ENCODE measurements at regions not wholly inside any gene's neighbourhood (a gene's known extent, or its start where the extent isn't known, plus 50 kb on each side); places are given as distances from the start of the nearest gene placed in this dataset.

DNA sequence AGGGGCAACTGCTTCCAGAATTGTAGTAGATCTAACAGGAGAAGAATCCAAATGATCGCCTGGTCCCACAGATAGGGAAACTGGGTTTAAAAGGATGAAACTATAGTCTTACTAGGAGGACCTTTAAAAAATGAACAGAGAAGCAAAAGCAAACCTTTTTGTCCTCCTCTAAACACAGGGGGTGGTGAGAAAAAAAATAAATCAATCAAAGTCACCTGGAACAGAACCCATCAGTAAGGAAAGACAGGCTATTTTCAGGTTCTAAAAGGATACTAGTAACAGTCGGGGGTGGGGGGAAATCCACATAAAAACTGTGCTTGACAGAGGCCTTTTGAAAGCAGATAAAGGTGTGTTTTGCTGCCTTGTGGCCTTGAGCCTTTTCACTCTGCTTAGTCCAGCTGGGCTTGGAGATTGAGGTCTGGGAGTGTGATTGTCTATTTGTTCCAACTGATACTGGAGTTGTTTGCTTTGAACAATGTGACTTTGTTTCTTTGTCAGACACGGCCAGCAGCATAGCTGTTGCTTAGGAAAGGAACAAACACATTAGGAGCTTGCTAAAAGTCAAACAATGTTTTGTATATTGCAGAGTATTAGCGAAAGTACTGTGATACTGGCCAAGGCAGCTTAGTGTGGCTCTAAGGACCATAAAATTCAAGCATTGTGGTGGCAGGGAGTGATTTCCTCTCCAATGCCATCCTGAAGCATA is 141.1 kb upstream of the IRF2BP2 start:
- Mint-ChIP-seq H3K4me3 (no peak overlapping the region), H3K27me3 (ENCODE audit: low read depth) (no peaks in the 10 kb centered on the region), H3K4me1 (ENCODE audit: low read depth) (peaks cover 5% of the 10 kb centered on the region), H3K27ac (no peak overlapping the region), H3K36me3 (ENCODE audit: low read depth) (no peaks in the 10 kb centered on the region), H3K9me3 (no peaks in the 10 kb centered on the region)

DNA sequence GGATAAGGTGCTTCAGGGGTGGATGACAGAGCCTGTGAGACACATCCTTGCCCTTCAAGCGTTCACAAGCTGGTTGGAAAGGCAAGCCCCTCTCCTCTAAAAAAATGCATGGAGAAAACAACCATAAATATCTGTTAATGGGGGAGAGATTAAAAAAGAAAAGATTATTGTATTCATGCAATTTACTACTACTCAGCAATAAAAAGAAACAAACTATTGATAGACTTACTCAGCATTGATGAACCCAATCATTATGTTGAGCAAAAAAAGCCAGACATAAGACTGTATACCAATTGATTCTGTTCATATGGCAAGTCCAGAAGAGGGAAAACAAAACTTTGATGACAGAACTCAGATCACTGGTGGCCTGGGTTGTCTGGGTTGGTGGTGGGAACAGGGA is 138.7 kb upstream of the IRF2BP2 start:
- no peaks in the 10 kb centered on the region for H3K36me3 Mint-ChIP-seq (ENCODE audit: low read depth)
- no peak overlapping the region for H3K4me3 Mint-ChIP-seq
- peaks cover 6% of the 10 kb centered on the region for H3K4me1 Mint-ChIP-seq (ENCODE audit: low read depth)
- no peaks in the 10 kb centered on the region for H3K9me3 Mint-ChIP-seq
- no peaks in the 10 kb centered on the region for H3K27me3 Mint-ChIP-seq (ENCODE audit: low read depth)
- H3K27ac Mint-ChIP-seq = no peak overlapping the region

DNA sequence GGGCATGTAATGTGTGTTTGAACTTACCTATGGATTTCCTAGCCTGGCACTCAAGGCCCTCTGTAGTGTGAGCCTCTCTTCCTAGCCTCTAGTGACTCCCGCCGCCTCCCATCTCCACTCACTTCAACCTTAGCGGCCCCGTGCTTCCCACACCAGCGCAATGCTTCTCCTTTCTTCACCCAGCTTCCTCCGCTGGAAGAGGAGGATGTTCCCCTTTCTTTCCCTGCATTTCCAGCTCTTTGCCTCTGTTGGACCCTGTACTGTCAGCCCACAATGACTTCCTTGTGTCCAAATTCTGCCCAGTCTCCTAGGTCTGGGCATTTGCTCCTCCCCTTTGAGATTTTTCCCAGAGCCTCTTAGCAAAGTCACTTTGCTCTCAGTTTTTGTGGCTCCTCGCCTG is 138.1 kb upstream of the IRF2BP2 start:
- Mint-ChIP-seq H3K36me3 (ENCODE audit: low read depth) (no peaks in the 10 kb centered on the region), H3K4me1 (ENCODE audit: low read depth) (peaks cover 6% of the 10 kb centered on the region), H3K4me3 (no peak overlapping the region), H3K27me3 (ENCODE audit: low read depth) (no peaks in the 10 kb centered on the region), H3K9me3 (no peaks in the 10 kb centered on the region), H3K27ac (no peak overlapping the region)

DNA sequence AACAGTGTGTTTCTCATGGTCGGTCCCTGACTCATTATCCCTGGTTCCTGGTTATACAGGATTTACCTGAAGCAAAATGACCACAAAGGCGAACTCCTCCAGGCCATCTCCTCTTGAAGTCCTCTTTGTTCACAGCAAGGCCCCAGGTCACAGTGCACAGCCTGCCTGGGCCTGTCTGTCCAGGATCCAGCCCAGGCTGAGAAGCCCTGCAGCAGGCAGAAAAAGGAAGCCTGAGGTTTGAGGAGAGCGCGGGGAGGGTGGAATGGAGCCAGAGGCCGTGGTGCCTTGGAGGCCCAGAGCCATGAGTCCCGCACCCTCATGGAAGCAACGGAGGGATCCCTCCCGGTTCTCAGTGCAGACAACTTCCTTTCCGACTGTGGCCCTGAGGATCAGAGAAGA is 136.8 kb upstream of the IRF2BP2 start:
- Mint-ChIP-seq H3K27me3 (ENCODE audit: low read depth) (no peaks in the 10 kb centered on the region), H3K4me3 (no peak overlapping the region)

DNA sequence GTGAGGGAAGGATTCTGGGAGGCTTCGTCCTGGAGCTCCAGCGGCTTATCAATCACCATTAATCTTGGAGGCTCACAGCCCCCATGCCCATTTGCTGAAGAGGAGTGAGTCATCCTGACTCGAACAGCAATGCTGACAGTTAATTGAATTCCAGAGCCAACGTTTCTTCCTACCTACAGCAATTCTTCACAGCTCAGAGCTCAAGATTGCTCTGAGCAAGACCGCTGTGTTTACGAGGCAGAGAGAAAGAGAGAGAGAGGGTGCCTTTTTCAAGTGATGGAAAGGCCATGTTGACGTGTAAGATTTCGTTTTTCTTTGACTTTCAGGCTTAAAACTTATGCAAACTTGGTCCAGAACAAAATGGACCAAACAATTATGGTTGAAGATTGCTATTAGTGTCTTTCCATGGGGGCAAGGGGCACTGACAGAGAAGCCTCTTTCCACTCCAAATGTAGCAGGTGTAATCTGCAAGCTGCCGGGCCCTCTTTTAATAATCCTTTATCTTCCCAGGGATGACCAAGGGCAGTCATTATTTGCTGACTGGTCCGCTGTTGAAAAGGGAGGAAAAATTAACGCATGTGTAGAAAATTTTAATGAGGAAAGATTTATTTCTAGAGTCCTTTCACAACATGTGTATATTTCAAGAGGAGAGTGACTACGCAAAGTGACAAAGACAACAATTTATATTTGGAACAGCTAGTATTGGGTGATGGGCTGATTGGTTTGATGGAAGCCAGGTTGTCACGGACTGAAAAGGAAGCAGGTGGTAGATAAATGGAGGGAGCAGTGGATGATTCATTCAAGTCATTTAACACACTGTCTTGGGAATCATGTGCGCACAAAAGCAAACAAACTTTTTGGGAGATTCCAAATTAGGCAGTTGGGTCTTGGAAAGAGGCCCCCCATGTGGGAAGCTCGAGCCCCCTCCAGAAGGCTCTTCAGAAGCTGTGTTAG is 136.1 kb upstream of the IRF2BP2 start:
- Mint-ChIP-seq H3K4me3 (no peak overlapping the region), H3K36me3 (ENCODE audit: low read depth) (no peaks in the 10 kb centered on the region), H3K27me3 (ENCODE audit: low read depth) (no peaks in the 10 kb centered on the region), H3K9me3 (no peaks in the 10 kb centered on the region), H3K4me1 (ENCODE audit: low read depth) (peaks cover 6% of the 10 kb centered on the region), H3K27ac (no peak overlapping the region)

More for the DNA sequence above, 136.8 kb upstream of the IRF2BP2 start:
- H3K36me3 Mint-ChIP-seq (ENCODE audit: low read depth) = no peaks in the 10 kb centered on the region
- peaks cover 6% of the 10 kb centered on the region for H3K4me1 Mint-ChIP-seq (ENCODE audit: low read depth)
- no peak overlapping the region for H3K27ac Mint-ChIP-seq
- no peaks in the 10 kb centered on the region for H3K9me3 Mint-ChIP-seq

DNA sequence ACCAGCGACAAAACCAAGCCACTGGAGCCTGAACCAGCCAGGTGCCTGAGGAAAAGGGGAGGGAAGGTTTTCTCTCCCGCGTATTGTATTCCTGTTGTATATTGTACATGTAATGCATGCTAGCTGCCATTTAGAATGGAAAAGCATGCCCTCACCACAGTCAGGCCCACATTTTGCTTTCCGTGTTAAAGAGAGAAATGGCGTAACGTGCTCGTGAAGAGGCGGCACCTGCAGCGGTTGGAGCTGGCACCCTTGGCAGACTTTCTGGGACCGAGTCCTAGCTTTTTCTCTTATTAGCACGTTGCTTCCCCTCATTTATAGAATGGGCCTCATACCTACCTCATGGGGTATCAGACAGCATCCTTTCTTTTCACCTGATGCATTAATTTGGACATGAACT is 135.3 kb upstream of the IRF2BP2 start:
- H3K4me1 Mint-ChIP-seq (ENCODE audit: low read depth) = peaks cover 6% of the 10 kb centered on the region
- no peak overlapping the region for H3K27ac Mint-ChIP-seq
- no peaks in the 10 kb centered on the region for H3K27me3 Mint-ChIP-seq (ENCODE audit: low read depth)
- no peaks in the 10 kb centered on the region for H3K36me3 Mint-ChIP-seq (ENCODE audit: low read depth)
- no peak overlapping the region for H3K4me3 Mint-ChIP-seq
- no peaks in the 10 kb centered on the region for H3K9me3 Mint-ChIP-seq

DNA sequence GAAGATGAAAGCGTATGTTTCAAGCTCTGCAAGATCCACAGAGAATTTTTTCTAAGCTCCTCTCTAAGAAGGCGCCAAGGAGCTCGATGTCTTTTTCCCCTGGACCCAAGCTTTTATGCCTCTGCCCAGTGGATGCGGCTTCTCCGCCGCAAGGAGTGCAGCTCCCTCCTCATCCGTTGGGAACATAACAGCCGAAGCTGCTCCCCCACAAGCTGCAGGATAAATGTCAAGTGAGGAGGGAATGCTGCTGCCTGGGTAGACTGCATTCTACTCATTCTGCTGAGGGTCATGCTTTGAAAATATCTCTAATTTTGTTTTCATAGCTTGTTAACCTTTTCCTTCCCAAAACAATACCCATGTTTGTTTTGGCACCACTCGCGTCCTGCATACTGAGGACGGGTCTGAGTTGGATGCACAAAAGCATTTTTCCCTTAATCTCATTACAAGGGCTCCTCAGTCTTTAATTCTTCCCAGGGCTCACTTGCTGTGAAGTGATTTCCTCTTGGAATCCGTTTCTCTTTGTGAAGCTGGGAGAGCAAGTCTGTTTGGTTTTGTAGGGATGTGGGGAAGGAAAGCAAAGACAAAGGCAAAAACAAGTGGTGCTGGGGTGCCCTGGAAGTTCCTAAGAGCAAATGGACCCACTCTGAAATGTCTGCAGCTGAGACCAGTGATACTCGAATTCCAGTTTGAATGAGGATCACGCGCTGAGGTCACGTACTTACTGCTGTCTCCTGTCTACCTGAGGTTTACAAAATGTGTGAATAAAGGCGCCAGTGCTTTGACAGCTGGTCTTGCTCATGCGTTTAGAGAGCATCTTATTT is 134.0 kb upstream of the IRF2BP2 start:
- peaks cover 4% of the 10 kb centered on the region for H3K4me1 Mint-ChIP-seq (ENCODE audit: low read depth)
- no peak overlapping the region for H3K4me3 Mint-ChIP-seq
- H3K9me3 Mint-ChIP-seq = no peaks in the 10 kb centered on the region
- H3K27me3 Mint-ChIP-seq (ENCODE audit: low read depth) = no peaks in the 10 kb centered on the region
- H3K27ac Mint-ChIP-seq = no peak overlapping the region
- no peaks in the 10 kb centered on the region for H3K36me3 Mint-ChIP-seq (ENCODE audit: low read depth)

DNA sequence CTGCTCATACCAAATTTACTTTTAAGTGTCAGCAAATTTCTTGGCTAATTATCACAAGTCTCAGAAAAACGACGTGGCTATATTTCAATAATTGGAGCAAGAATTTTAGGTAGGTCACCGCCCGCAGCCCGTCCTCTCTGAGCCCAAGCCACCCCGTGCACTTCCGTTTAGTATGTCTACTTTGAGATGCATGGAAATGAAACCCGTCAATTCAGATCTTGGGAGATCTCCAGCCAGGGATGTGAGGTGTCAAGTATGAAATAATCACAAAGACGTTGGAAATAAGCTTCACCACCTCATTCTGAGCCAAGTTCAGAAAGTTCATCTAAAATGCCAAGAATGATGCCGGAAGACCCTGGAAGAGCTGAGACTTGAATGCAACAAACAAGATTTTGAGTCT is 132.6 kb upstream of the IRF2BP2 start:
- H3K36me3 Mint-ChIP-seq (ENCODE audit: low read depth) = peaks cover 1% of the 10 kb centered on the region
- H3K4me1 Mint-ChIP-seq (ENCODE audit: low read depth) = peaks cover 6% of the 10 kb centered on the region
- H3K27me3 Mint-ChIP-seq (ENCODE audit: low read depth) = no peaks in the 10 kb centered on the region
- H3K4me3 Mint-ChIP-seq = no peak overlapping the region
- H3K27ac Mint-ChIP-seq = no peak overlapping the region
- H3K9me3 Mint-ChIP-seq = no peaks in the 10 kb centered on the region

DNA sequence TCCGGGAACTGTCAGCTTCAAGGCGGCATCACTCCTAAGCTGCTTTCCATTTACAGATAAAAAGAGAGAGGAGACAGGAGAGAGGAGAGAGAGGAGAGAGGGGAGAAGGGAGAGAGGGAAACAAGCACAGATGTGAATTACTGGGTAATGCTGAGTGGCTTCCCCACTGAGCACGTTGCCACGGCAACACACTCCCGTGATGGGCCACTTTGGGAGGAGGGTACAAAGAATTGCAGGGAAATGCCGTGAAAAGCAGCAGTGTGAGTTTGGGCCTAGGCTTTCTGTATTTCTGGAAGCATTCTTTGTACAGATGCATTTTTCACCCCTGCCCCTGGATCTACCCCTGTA is 128.0 kb upstream of the IRF2BP2 start:
- peaks cover 1% of the 10 kb centered on the region for H3K36me3 Mint-ChIP-seq (ENCODE audit: low read depth)
- H3K9me3 Mint-ChIP-seq = no peaks in the 10 kb centered on the region
- H3K4me3 Mint-ChIP-seq = no peak overlapping the region
- peaks cover 12% of the 10 kb centered on the region for H3K4me1 Mint-ChIP-seq (ENCODE audit: low read depth)
- no peaks in the 10 kb centered on the region for H3K27me3 Mint-ChIP-seq (ENCODE audit: low read depth)
- no peak overlapping the region for H3K27ac Mint-ChIP-seq

DNA sequence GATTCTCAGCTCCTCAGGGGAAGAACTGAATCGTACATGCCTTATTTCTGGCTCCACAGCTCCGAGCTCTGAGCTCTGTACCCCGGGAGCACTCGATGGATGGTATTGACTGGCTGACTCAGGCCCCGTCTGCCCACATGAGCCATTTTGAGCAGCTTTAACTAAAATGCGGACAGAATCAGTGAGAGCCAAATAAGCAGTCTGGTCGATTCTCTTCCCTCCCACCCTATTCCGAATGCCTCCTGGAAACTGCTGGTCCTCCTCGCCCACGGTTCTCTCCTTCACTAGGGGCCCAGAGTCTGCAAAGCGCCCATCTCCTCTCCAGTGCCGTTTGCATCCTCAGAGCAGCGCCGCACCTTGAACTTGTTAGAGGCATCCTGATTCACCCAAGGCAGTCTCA is 125.9 kb upstream of the IRF2BP2 start:
- Mint-ChIP-seq H3K4me1 (ENCODE audit: low read depth) (peaks cover 29% of the 10 kb centered on the region), H3K27ac (no peak overlapping the region), H3K36me3 (ENCODE audit: low read depth) (peaks cover 6% of the 10 kb centered on the region), H3K27me3 (ENCODE audit: low read depth) (no peaks in the 10 kb centered on the region), H3K9me3 (no peaks in the 10 kb centered on the region), H3K4me3 (no peak overlapping the region)

DNA sequence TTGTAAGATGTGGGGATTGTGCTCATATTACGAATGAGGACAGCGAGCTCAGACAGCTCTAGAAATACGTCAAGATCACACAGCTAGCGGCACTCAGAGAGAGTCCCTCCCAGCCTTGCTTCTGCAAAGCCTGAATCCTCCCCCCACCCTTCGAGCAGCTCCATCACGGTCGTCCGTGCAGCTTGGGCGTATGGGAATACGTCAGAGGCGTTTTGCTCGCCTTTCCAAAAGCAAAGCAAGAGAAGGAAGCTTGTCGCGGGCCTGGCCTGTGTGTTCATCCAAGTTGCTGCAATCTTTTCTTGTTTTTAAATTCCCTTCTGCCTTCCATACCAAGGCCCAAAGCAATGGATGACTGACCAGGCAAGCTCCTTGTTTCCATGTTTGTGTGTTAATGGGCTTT is 125.5 kb upstream of the IRF2BP2 start:
- Mint-ChIP-seq H3K4me1 (ENCODE audit: low read depth) (peaks cover 31% of the 10 kb centered on the region), H3K9me3 (no peaks in the 10 kb centered on the region), H3K36me3 (ENCODE audit: low read depth) (peaks cover 6% of the 10 kb centered on the region), H3K4me3 (no peak overlapping the region), H3K27me3 (ENCODE audit: low read depth) (no peaks in the 10 kb centered on the region), H3K27ac (no peak overlapping the region)

DNA sequence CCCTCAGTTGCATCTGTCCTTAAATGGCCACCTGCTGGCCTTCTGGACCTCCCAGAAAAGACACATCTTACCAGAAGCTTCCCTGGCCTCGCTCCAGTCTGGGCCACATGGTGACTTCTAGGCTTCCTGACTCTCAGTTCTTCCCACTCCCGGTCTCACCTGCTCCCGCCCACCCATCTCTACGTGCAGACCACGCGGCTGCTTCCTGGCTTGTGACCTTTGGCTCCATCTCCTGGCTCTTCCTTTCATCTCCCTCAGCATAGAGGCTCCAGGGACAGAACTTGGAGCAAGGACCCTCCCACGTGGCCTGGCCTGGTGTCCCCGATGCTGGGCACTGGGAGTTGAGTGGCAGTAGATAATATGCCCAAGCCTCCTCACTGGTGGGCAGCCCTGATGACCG is 124.9 kb upstream of the IRF2BP2 start:
- peak overlapping the region; percentile 4 for H3K27ac Mint-ChIP-seq
- peaks cover 37% of the 10 kb centered on the region for H3K4me1 Mint-ChIP-seq (ENCODE audit: low read depth)
- no peak overlapping the region for H3K4me3 Mint-ChIP-seq
- H3K36me3 Mint-ChIP-seq (ENCODE audit: low read depth) = peaks cover 6% of the 10 kb centered on the region
- H3K9me3 Mint-ChIP-seq = no peaks in the 10 kb centered on the region
- H3K27me3 Mint-ChIP-seq (ENCODE audit: low read depth) = no peaks in the 10 kb centered on the region

DNA sequence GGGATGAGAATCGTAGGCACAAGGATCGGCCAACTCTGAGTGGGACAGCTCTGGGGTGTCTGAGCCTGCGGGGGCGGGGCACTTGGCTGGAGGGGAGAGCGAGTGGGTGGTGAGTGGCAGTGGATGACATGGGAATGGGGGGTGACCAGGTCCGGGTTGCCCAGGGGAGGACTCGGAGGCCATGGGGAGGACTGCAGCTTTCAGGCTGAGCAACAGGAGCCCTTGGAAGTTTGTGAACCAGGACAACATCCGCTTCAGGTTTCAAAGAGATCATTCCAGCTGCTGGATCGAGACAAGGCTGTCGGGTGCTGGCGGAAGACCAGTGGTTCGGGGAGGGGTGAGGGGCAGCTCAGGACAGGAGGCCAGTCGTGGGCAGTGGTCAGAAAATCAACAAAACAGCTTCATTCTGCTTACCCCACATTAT is 124.4 kb upstream of the IRF2BP2 start:
- peaks cover 42% of the 10 kb centered on the region for H3K4me1 Mint-ChIP-seq (ENCODE audit: low read depth)
- H3K27ac Mint-ChIP-seq = peak overlapping the region; percentile 23
- H3K4me3 Mint-ChIP-seq = no peak overlapping the region
- peaks cover 6% of the 10 kb centered on the region for H3K36me3 Mint-ChIP-seq (ENCODE audit: low read depth)
- no peaks in the 10 kb centered on the region for H3K9me3 Mint-ChIP-seq
- no peaks in the 10 kb centered on the region for H3K27me3 Mint-ChIP-seq (ENCODE audit: low read depth)

DNA sequence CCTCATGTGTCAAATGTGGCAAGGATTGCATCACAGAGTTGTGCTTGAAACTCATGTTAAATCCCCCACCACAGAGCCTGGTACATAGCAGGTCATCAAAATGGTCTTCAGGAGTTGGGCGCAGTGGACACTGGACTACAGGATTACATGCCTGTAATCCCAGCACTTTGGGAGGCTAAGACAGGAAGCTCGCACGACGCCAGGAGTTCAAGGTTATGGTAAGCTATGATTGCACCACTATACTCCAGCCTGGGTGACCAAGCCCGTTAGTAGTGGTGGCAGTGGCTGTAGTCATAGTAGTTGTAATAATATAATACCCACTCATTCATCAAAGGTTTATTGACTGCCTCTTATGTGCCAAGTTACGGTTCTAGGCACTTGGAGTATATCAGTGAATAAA is 123.4 kb upstream of the IRF2BP2 start:
- H3K27ac Mint-ChIP-seq = no peak overlapping the region
- H3K27me3 Mint-ChIP-seq (ENCODE audit: low read depth) = no peaks in the 10 kb centered on the region
- no peak overlapping the region for H3K4me3 Mint-ChIP-seq
- no peaks in the 10 kb centered on the region for H3K9me3 Mint-ChIP-seq
- peaks cover 6% of the 10 kb centered on the region for H3K36me3 Mint-ChIP-seq (ENCODE audit: low read depth)
- H3K4me1 Mint-ChIP-seq (ENCODE audit: low read depth) = peaks cover 51% of the 10 kb centered on the region

Measured in T-helper 1 cell treated with Interleukin-12 subunit alpha and Interleukin-12 subunit beta and Interleukin-4 antibody, amounts not matched to agents 30 μg/mL and 1 μg/mL, for 36 hours (primary cell).